ENCODE measurements at regions not wholly inside any gene's neighbourhood (a gene's known extent, or its start where the extent isn't known, plus 50 kb on each side); places are given as distances from the start of the nearest gene placed in this dataset.

GRCh38 chr4:33068539-33068938 lies 2348.4 kb downstream of the PCDH7 start:
- no TSS peak for BruUV-seq (replicated peaks)
- intact Hi-C loops (cut with micrococcal nuclease): no loop called here

GRCh38 chr4:33071535-33071934 lies 2351.4 kb downstream of the PCDH7 start:
- intact Hi-C loops (cut with micrococcal nuclease): no loop called here
- no peaks in the 10 kb centered on the region for H3K27me3 Mint-ChIP-seq (ENCODE audit: insufficient read depth, unreplicated experiment)
- H3K36me3 Mint-ChIP-seq (ENCODE audit: insufficient read depth, unreplicated experiment): no peaks in the 10 kb centered on the region
- H3K27ac Mint-ChIP-seq (ENCODE audit: low read depth, unreplicated experiment): no peak overlapping the region
- H3K4me3 Mint-ChIP-seq (ENCODE audit: unreplicated experiment): no peak overlapping the region
- TF ChIP-seq CTCF (IDR thresholded peaks at IDR 0.05; ENCODE audit: unreplicated experiment): no peak
- no peak for DNase-seq (ENCODE audit: unreplicated experiment)
- ChIA-PET POLR2A (interaction anchor here (0.6 kb wide), 1 partner anchor 9 kb away, joined by 3 read pairs; no protein-coding TSS in a partner anchor), CTCF (no interaction called here)
- no TSS peak for BruUV-seq (replicated peaks)
- H3K4me1 Mint-ChIP-seq (ENCODE audit: insufficient read depth, unreplicated experiment): peaks cover 18% of the 10 kb centered on the region
- H3K9me3 Mint-ChIP-seq (ENCODE audit: unreplicated experiment): no peaks in the 10 kb centered on the region

More at GRCh38 chr4:33068539-33068938, 2348.4 kb downstream of the PCDH7 start:
- ChIA-PET CTCF (no interaction called here), POLR2A (no interaction called here)
- Mint-ChIP-seq H3K27me3 (ENCODE audit: insufficient read depth, unreplicated experiment) (no peaks in the 10 kb centered on the region), H3K4me3 (ENCODE audit: unreplicated experiment) (no peak overlapping the region), H3K36me3 (ENCODE audit: insufficient read depth, unreplicated experiment) (no peaks in the 10 kb centered on the region), H3K4me1 (ENCODE audit: insufficient read depth, unreplicated experiment) (peaks cover 15% of the 10 kb centered on the region), H3K9me3 (ENCODE audit: unreplicated experiment) (no peaks in the 10 kb centered on the region), H3K27ac (ENCODE audit: low read depth, unreplicated experiment) (no peak overlapping the region)
- TF ChIP-seq CTCF (IDR thresholded peaks at IDR 0.05; ENCODE audit: unreplicated experiment): no peak
- DNase-seq (ENCODE audit: unreplicated experiment): no peak

GRCh38 chr4:33072298-33073089 lies 2352.3 kb downstream of the PCDH7 start:
- H3K9me3 Mint-ChIP-seq (ENCODE audit: unreplicated experiment): no peaks in the 10 kb centered on the region
- intact Hi-C loops (cut with micrococcal nuclease): no loop called here
- no peaks in the 10 kb centered on the region for H3K36me3 Mint-ChIP-seq (ENCODE audit: insufficient read depth, unreplicated experiment)
- TF ChIP-seq CTCF (IDR thresholded peaks at IDR 0.05; ENCODE audit: unreplicated experiment): no peak
- H3K27ac Mint-ChIP-seq (ENCODE audit: low read depth, unreplicated experiment): no peak overlapping the region
- no peak for DNase-seq (ENCODE audit: unreplicated experiment)
- peaks cover 18% of the 10 kb centered on the region for H3K4me1 Mint-ChIP-seq (ENCODE audit: insufficient read depth, unreplicated experiment)
- ChIA-PET POLR2A (no interaction called here), CTCF (no interaction called here)
- H3K27me3 Mint-ChIP-seq (ENCODE audit: insufficient read depth, unreplicated experiment): no peaks in the 10 kb centered on the region
- H3K4me3 Mint-ChIP-seq (ENCODE audit: unreplicated experiment): no peak overlapping the region
- BruUV-seq (replicated peaks): no TSS peak

GRCh38 chr4:33073811-33074210 lies 2353.6 kb downstream of the PCDH7 start:
- H3K9me3 Mint-ChIP-seq (ENCODE audit: unreplicated experiment): no peaks in the 10 kb centered on the region
- intact Hi-C loops (cut with micrococcal nuclease): no loop called here
- H3K27ac Mint-ChIP-seq (ENCODE audit: low read depth, unreplicated experiment): no peak overlapping the region
- no peak for TF ChIP-seq CTCF (IDR thresholded peaks at IDR 0.05; ENCODE audit: unreplicated experiment)
- H3K36me3 Mint-ChIP-seq (ENCODE audit: insufficient read depth, unreplicated experiment): no peaks in the 10 kb centered on the region
- H3K27me3 Mint-ChIP-seq (ENCODE audit: insufficient read depth, unreplicated experiment): no peaks in the 10 kb centered on the region
- POLR2A ChIA-PET: no interaction called here
- CTCF ChIA-PET: no interaction called here
- no peak overlapping the region for H3K4me3 Mint-ChIP-seq (ENCODE audit: unreplicated experiment)
- H3K4me1 Mint-ChIP-seq (ENCODE audit: insufficient read depth, unreplicated experiment): peaks cover 18% of the 10 kb centered on the region
- no TSS peak for BruUV-seq (replicated peaks)
- DNase-seq (ENCODE audit: unreplicated experiment): no peak

All from MCF 10A (cell line).